ENCODE measurements at regions not wholly inside any gene's neighbourhood (a gene's known extent, or its start where the extent isn't known, plus 50 kb on each side); places are given as distances from the start of the nearest gene placed in this dataset.

DNA sequence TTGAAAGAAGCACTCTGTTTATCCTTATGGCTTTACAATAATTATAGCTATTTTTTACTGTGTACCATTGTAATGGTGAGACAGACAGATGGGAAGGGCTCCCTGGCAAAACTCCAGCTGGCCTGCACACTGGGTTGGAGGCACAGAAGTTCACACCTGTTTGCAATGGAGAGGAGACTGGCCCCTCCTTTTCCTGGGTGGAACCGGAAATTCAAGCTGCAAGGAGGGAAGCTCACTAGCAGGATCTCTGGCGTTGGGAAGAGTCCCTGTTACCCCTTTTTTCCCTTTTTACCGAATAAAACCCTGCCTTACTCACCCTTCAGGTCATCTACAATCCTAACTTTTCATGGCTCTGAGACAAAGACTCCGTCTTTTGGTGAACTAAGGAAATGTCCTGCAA is 100.3 kb upstream of the TFPI start (continued):
- TF ChIP-seq CREB1 (CRISPR knock-in tag; IDR thresholded peaks at IDR 0.05; ENCODE audit: low read depth) = no peak

DNA sequence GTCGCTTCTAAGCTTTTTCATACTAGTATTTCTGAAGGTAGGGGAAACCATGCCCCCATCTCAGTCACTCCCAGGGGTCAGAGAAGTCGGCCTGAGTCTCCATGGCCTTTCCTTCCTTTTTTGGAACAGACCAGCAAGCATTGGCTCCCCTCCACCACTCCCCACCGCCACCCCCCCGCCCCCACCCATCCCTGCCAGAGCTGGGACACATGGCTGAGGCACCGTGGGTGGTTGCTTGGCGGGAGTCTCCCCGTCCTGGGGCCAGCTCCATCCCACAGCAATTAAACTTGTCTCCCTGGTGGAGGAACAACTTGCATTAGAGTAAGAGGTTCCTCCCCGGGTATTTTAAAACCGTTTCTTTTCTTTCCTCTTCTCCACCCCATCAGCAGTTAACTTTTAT is 100.8 kb upstream of the TFPI start:
- Histone ChIP-seq H3K4me1 (ENCODE audit: insufficient read depth) (peaks cover 30% of the 10 kb centered on the region), H3K9me2 (ENCODE audit: insufficient read depth) (no peaks in the 10 kb centered on the region), H3K4me3 (peak overlapping the region; percentile 22; the same call in 1 of the 2 replicates), H3K27ac (ENCODE audit: low read depth) (no peak overlapping the region), H3K36me3 (ENCODE audit: insufficient read depth) (no peaks in the 10 kb centered on the region; the same call in 1 of the 2 replicates), H3F3A (replicated peaks; ENCODE audit: low read depth) (no peaks in the 10 kb centered on the region), H3K27me3 (ENCODE audit: insufficient read depth) (no peaks in the 10 kb centered on the region), H2AFZ (no peak overlapping the region), H4K20me1 (replicated peaks; ENCODE audit: insufficient read depth) (no peaks in the 10 kb centered on the region), H3K79me2 (replicated peaks; ENCODE audit: insufficient read depth) (no peaks in the 10 kb centered on the region), H3K4me2 (peak overlapping the region; percentile 28; the same call in 1 of the 2 replicates)
- ATAC-seq (peak; percentile 39), DNase-seq (ENCODE audit: low spot score) (peak; percentile 12)
- Mint-ChIP-seq H3K4me1 (peaks cover 16% of the 10 kb centered on the region; the same call in 2 of the 3 replicates), H3K27ac (peak overlapping the region; percentile 2; the same call in 1 of the 2 replicates), H3K4me3 (no peak overlapping the region; the same call in 2 of the 3 replicates), H3K27me3 (ENCODE audit: insufficient read depth, low read depth, poor library complexity) (no peaks in the 10 kb centered on the region), H3K36me3 (ENCODE audit: low read depth) (no peaks in the 10 kb centered on the region), H3K9me3 (no peaks in the 10 kb centered on the region)
- TF ChIP-seq, protein P1, sequence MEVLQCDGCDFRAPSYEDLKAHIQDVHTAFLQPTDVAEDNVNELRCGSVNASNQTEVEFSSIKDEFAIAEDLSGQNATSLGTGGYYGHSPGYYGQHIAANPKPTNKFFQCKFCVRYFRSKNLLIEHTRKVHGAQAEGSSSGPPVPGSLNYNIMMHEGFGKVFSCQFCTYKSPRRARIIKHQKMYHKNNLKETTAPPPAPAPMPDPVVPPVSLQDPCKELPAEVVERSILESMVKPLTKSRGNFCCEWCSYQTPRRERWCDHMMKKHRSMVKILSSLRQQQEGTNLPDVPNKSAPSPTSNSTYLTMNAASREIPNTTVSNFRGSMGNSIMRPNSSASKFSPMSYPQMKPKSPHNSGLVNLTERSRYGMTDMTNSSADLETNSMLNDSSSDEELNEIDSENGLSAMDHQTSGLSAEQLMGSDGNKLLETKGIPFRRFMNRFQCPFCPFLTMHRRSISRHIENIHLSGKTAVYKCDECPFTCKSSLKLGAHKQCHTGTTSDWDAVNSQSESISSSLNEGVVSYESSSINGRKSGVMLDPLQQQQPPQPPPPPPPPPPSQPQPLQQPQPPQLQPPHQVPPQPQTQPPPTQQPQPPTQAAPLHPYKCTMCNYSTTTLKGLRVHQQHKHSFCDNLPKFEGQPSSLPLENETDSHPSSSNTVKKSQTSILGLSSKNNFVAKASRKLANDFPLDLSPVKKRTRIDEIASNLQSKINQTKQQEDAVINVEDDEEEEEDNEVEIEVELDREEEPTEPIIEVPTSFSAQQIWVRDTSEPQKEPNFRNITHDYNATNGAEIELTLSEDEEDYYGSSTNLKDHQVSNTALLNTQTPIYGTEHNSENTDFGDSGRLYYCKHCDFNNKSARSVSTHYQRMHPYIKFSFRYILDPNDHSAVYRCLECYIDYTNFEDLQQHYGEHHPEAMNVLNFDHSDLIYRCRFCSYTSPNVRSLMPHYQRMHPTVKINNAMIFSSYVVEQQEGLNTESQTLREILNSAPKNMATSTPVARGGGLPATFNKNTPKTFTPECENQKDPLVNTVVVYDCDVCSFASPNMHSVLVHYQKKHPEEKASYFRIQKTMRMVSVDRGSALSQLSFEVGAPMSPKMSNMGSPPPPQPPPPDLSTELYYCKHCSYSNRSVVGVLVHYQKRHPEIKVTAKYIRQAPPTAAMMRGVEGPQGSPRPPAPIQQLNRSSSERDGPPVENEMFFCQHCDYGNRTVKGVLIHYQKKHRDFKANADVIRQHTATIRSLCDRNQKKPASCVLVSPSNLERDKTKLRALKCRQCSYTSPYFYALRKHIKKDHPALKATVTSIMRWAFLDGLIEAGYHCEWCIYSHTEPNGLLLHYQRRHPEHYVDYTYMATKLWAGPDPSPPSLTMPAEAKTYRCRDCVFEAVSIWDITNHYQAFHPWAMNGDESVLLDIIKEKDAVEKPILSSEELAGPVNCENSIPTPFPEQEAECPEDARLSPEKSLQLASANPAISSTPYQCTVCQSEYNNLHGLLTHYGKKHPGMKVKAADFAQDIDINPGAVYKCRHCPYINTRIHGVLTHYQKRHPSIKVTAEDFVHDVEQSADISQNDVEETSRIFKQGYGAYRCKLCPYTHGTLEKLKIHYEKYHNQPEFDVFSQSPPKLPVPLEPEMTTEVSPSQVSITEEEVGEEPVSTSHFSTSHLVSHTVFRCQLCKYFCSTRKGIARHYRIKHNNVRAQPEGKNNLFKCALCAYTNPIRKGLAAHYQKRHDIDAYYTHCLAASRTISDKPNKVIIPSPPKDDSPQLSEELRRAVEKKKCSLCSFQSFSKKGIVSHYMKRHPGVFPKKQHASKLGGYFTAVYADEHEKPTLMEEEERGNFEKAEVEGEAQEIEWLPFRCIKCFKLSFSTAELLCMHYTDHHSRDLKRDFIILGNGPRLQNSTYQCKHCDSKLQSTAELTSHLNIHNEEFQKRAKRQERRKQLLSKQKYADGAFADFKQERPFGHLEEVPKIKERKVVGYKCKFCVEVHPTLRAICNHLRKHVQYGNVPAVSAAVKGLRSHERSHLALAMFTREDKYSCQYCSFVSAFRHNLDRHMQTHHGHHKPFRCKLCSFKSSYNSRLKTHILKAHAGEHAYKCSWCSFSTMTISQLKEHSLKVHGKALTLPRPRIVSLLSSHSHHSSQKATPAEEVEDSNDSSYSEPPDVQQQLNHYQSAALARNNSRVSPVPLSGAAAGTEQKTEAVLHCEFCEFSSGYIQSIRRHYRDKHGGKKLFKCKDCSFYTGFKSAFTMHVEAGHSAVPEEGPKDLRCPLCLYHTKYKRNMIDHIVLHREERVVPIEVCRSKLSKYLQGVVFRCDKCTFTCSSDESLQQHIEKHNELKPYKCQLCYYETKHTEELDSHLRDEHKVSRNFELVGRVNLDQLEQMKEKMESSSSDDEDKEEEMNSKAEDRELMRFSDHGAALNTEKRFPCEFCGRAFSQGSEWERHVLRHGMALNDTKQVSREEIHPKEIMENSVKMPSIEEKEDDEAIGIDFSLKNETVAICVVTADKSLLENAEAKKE (CRISPR knock-in tag; IDR thresholded peaks at IDR 0.05) = no peak
- TF ChIP-seq ZNF114 (CRISPR knock-in tag; IDR thresholded peaks at IDR 0.05) (no peak), JUNB (IDR thresholded peaks at IDR 0.05; ENCODE audit: unreplicated experiment) (no peak), ETS1 (IDR thresholded peaks at IDR 0.05) (no peak), ZNF331 (CRISPR knock-in tag; IDR thresholded peaks at IDR 0.05; ENCODE audit: low read depth) (no peak), EZH2phosphoT487 (IDR thresholded peaks at IDR 0.05; ENCODE audit: unreplicated experiment) (no peak), EZH2 (IDR thresholded peaks at IDR 0.05; ENCODE audit: low read depth, unreplicated experiment) (no peak), CREB1 (CRISPR knock-in tag; IDR thresholded peaks at IDR 0.05; ENCODE audit: low read depth) (no peak), CTCF (conservative IDR thresholded peaks at IDR 0.05; ENCODE audit: low read depth in 2 of 2) (no peak), POLR2AphosphoS5 (IDR thresholded peaks at IDR 0.05; ENCODE audit: low read depth) (no peak), STAT1 (IDR thresholded peaks at IDR 0.05; ENCODE audit: unreplicated experiment) (no peak)
